GM21717 (cell line): ENCODE measurements at regions not wholly inside any gene's neighbourhood (a gene's known extent, or its start where the extent isn't known, plus 50 kb on each side); places are given as distances from the start of the nearest gene placed in this dataset.
"Not testable (repeated sequence)": the region's sequence is repeated elsewhere in the genome, so short reads cannot be mapped to it uniquely, and the experiment has no call there.

Experiments
- ATAC-seq: cut with Tn5 transposase; IDR thresholded peaks from one replicate; pipeline ENCODE4 v1.9.1; 2021; ENCODE audit warnings: mild to moderate bottlenecking, moderate library complexity; ENCODE audit not compliant: unreplicated experiment

DNA sequence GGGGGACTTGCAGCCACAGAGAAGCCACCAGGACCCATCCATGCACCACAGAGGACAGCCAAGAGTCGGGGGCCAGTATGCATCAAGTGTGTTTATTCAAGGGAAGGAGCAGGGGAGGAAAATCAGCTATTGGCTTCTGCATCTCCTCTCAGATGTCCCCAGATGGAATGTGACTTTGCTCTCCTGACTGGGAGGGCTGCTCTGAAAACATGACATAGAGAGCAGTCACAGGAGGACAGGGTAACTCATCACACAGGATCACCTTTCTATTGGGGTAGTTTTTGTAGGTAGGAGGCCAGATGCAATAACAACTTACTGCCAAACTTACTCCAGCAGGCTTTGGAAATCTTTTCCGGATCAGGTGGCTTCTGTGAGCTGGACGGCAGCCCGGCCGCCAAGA is 121.0 kb upstream of the OPCML start:
- ATAC-seq, result no peak

GRCh38 chr11:133650082-133650481 is 117.8 kb upstream of the OPCML start:
- ATAC-seq, result no peak

DNA sequence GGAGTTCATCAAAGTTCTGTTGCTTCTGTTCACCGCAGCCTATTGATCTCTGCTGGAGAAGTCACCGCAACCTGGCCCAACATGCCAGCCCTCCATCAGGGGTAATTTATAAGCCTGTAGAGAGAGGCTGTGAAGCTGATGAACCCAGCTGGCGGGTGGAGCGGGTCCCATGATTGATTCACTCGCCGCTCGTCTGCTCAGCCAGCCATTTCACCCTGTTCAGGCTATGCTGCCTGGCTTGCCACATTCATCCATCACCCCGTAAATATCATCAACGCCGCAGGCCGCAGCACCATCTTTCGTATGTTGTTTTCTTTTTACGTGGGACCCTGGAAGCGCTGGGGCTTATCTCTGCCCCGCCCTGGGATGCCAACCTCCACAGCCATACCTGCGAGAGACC is 116.7 kb upstream of the OPCML start:
- no peak for ATAC-seq

GRCh38 chr11:133639408-133639807 is 107.1 kb upstream of the OPCML start:
- ATAC-seq, result no peak

DNA sequence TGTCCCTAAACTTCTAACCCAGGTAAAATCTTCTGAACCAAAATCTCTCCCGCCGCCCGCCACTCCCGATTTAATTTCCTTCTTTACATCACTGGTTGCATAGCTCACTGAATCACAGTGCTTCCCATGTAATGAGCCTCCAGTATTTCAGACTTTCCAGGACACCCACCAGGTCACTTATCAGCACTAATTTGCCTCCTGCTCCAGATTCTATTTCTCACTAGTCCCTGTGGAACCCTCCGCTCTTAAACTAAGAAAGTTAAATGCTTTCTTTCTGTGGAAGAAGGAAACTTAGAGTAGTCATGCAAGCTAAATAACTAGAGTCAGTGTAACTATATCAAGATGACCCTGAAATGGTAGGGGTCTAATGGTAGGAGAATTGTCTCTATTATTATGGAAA is 106.6 kb upstream of the OPCML start:
- ATAC-seq, result no peak

DNA sequence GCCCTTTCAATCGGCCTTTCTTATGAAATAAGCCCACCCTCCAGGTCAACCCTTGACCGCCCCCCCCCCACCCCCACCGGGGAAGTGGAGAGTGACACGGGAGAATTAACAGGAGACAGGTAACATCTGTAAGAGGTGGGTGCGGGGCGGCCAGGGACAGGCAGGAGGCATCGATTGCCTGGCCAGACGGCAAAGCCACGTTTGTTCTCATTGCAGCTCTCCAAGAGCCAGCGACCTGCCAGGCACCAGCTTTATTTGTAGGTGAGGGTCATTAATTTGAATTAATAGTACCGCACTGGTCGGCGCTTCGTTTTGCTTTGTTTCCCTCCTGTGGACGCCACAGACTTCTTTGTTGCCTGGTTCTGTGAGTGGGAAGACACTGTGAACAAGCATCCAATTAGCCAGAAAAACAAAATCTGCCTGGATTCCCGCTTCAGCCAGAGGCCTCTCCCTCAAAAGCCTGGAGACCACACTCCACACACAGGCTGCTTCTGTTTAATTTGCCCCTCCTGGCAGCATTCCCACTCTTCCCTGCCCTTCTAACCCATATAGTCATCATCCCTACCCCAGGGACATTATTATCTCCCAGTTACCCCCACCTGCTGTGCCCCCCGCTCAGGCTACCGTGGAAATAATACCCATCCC is 104.5 kb upstream of the OPCML start:
- ATAC-seq, result no peak

- no peak for ATAC-seq
Observed at GRCh38 chr11:133635244-133635739, 103.0 kb upstream of the OPCML start.

DNA sequence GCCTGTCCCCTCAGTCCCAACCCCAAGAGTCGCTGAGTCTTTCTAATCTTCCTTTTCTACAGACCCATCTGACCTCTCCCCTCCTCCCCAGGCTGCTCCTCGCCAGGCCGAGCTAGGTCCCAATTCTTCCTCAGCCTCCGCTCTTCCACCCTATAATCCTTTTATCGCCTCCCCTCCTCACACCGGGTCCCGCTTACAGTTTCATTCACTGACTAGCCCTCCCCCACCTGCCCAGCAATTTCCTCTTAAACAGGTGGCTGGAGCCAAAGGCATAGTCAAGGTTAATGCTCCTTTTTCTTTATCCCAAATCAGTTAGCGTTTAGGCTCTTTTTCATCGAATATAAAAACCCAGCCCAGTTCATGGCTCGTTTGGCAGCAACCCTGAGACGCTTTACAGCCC is 96.1 kb upstream of the OPCML start:
- ATAC-seq, result not testable (repeated sequence)

DNA sequence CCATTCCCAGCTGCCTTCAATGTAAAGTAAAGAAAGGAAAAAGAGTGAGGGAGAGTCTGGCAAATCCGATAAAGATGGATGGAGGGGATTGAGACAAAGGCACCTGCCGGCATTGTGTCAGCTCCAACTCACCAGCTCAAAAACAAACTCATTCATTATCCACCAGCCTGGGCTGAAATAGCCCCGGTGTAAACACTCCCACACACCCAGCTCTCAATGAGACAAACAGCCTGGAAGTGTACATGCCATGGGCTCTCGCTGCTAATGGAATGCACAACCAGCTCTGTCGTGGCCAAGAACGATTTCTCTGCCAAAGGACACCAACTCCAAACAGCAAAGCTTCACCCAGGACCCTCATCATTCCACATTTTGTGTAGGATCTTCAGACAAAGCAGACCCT is 89.3 kb upstream of the OPCML start:
- ATAC-seq, result no peak

DNA sequence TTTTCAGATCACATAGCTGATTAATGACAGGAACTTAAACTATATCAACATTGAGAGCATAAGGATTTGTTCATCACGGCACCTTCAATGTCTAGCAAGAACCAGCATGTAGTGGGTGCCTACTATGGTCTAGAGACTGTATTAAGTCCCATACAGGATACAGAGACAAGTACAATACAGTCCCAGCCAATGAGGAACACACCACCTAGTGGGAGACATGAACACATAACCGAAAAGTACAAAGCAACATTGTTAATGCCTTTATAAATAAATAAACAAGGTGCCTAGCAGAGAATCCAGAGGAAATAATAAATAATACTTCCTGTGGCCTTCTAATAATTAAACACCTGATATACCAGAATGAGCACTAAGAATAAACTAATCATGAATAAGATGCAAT is 87.7 kb upstream of the OPCML start:
- ATAC-seq, result no peak

DNA sequence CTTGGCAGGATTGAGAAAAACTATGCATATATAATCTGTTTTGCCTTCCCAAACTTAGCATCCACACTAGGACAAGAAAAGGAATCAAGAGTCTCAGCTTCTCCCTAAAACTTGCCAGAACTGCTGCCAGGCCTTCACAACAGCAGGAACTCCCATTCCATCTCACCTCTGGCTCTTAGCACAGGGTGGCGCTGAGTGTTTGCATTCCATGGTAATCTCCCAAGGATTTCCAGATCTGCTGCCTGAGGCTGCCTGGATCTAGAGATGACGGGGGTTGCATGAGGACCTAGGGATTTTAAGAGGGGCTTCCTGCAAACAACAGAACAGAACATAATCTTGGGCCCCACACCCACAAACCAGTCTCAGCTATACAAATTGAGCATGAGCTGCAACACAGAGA is 87.1 kb upstream of the OPCML start:
- ATAC-seq, result no peak

- ATAC-seq, result no peak
Observed at GRCh38 chr11:133618544-133618943, 86.2 kb upstream of the OPCML start.

GRCh38 chr11:133608496-133608895 is 76.2 kb upstream of the OPCML start:
- no peak for ATAC-seq

DNA sequence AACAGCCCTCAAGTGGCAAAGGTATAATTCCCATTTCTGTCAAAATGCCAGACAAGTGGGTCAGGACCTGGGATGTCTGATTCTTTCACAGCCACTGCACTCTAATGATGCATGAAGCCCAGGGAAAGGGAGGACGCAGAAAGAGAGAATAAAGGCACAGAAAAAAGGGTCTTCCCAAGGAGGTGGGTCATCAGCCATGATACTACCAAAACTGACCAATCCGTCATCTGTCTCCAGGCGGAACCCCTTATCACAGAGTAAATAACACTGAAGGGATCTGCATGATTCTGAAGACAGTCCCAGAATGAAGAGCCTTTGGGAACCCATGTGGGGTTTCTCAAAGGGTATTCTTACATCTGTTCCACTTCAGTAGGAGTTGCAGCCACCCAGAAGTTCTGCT is 73.8 kb upstream of the OPCML start:
- no peak for ATAC-seq

DNA sequence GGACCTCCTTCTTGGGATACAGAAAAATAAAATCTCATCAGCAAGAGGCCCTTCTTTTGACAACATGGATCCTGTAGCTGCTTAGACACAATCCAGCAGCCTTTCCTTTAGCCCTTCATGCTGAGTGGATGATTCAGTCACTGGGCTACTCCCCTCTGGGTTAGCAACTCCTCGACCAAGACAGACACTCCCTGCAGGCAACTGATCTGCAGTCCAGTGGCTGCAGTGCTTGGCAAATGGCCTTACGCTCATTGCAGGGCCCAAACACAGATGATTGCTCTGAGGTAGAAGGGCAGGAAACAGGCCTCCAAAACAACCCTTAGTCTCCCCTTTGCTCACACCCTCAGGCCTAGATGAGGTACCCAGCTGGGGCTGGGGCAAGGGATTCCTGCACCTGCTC is 73.2 kb upstream of the OPCML start:
- ATAC-seq, result no peak

DNA sequence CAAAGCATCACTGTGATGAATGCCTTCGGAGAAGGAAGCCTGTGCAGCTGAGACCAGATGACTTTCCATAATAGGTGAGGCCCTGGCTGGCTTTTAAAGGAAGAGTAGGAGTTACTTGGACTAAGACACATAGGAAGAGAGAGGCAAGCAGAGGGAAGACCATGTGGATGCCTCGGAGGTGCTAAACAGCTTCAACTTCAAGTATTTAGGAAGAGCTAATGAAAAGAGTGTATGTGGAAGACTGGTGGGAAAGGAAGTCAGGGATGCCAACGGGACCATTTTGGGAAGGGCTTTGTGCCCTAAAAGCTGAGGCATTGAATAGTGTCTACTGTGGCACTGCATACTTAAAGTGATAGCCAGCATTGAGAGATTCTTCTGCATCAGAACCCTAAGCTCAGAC is 69.3 kb upstream of the OPCML start:
- ATAC-seq, result no peak

- ATAC-seq, result no peak
Observed at GRCh38 chr11:133600786-133601185, 68.5 kb upstream of the OPCML start.

DNA sequence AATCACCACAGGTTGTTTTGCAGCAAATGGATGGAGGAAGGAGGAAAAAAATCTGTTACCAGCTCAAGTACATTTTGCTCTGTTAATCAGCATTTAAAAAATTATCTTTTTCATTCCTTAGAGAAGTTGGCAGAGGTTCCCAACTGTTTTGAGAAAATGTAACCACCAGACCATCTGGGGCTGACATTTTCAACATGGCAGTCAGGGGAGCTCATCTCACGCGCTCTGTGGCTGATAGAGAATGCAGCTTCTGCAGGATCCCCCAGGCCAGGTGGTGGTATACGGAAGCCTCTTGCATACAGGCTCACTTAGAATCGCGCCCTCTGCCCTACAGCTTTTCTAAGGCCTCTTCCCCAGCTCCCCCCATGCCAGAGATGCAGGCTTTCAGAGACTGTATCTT is 68.0 kb upstream of the OPCML start:
- no peak for ATAC-seq

GRCh38 chr11:133598906-133599305 is 66.6 kb upstream of the OPCML start:
- ATAC-seq, result no peak

GRCh38 chr11:133597236-133597635 is 64.9 kb upstream of the OPCML start:
- no peak for ATAC-seq

DNA sequence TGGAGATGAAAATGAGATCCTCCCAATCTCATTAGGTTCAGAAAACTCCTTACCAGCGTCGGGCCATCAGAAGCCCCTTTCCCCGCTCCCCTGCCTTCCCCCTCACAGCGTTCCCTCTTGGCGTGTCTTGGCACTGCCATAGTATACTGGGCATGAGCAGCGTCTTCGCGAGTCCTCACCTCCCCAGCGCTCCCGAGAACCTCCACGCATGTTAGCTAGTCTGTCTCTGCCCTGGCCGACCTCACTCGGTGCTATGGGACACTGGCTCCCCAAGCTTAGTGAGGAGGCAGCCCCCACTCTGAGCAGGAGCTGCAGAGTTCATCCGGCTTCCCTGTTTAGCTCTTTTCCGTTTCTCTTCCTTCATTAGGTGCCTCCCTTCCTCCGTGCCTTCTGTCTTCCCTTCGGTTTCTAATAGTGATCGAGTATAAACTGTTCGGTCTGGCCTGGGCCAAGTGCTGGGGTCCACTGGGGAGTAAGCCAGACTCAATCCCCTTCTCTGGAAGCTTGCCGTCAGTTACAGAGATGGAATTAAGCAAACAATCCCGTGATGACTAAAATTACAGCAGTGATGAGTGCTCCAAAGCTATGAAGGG is 63.8 kb upstream of the OPCML start:
- ATAC-seq, result no peak

DNA sequence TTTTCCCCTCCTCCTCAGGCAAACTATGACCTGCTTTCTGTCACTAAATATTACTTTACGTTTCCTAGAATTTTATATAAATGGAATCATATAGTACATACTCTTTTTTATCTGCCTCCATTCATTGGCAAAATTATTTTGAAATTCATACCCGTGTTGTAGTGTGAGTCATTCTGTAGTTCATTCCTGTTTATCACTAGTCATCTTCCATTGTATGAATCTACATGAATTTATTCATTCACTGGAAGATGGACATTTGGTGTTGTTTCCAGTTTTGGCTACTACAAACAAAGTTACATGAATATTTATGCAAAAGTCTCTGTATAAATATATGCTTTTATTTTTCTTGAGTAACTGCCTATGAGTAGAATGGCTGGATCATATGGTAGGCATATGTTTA is 60.7 kb upstream of the OPCML start:
- no peak for ATAC-seq

DNA sequence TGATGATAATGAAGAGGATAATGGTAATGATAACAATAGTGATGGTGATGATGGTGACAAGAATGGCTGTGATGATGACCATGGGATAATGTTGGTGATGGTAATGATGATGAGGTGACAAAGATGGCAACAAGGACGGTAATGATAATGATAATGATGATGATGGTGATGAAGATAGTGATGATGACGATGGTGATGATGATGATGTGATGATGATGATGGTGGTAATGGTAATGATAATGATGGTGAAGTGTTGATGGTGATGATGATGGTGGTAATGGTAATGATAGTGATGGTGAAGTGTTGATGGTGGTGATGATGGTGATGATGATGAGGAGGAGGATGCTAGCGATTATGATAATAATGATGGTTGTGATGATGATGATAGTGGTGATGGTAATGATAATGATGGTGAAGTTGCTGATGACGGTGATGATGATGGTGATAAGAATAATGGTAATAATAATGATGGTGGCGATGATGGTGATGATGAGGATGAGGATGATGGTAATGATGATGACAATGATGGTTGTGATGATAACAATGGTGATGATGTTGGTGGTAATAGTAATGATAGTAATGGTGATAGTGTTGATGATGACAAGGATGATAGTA is 54.7 kb upstream of the OPCML start:
- ATAC-seq, result no peak
